Spleen (tissue), 11 donors: ENCODE measurements at regions not wholly inside any gene's neighbourhood (a gene's known extent, or its start where the extent isn't known, plus 50 kb on each side); places are given as distances from the start of the nearest gene placed in this dataset.

ENCODE experiments used
- DNase-seq: peaks from one replicate; pipeline ENCODE4 v3.0.0-alpha.2; 2020
- H3K27ac ChIP-seq, 8 donors: fragments of 200-600 bp; sonication (generic) in 7 of 8; 1 replicate in 4 of 8; 2 replicates in 4 of 8; pipeline versions ENCODE4 v1.5.0 to v1.8.0; 2016 to 2021; ENCODE audit warnings: inconsistent platforms in 4 of 8, mild to moderate bottlenecking in 4 of 8, moderate library complexity in 1 of 8
- H3K27me3 ChIP-seq, 7 donors: fragments of 200-600 bp; sonication (generic) in 6 of 7; replicated peaks in 1 of 7; 1 replicate in 4 of 7; 2 replicates in 3 of 7; pipeline versions ENCODE4 v1.5.0 to v1.8.0; 2016 to 2021; ENCODE audit warnings: inconsistent platforms in 3 of 7, mild to moderate bottlenecking in 1 of 7
- H3K36me3 ChIP-seq, 6 donors: fragments of 200-600 bp; sonication (generic) in 5 of 6; 1 replicate in 4 of 6; 2 replicates in 2 of 6; pipeline versions ENCODE4 v1.5.0 to v1.8.0; 2016 to 2021; ENCODE audit warnings: inconsistent platforms in 2 of 6
- H3K4me1 ChIP-seq, 6 donors: fragments of 200-600 bp; sonication (generic) in 5 of 6; 1 replicate in 3 of 6; 2 replicates in 3 of 6; pipeline versions ENCODE4 v1.5.0 to v1.8.0; 2016 to 2021; ENCODE audit warnings: inconsistent platforms in 3 of 6
- H3K4me3 ChIP-seq, 8 donors: fragments of 200-600 bp; sonication (generic) in 7 of 8; 1 replicate in 4 of 8; 2 replicates in 4 of 8; pipeline versions ENCODE4 v1.5.0 to v1.8.0; 2016 to 2021; ENCODE audit warnings: inconsistent platforms in 4 of 8, mild to moderate bottlenecking in 4 of 8, moderate library complexity in 2 of 8
- H3K9me3 ChIP-seq, 8 donors: fragments of 200-600 bp; sonication (generic) in 7 of 8; 1 replicate in 4 of 8; 2 replicates in 4 of 8; pipeline versions ENCODE4 v1.5.0 to v1.8.0; 2016 to 2021; ENCODE audit warnings: inconsistent platforms in 4 of 8
- POLR2A ChIP-seq, 3 donors: fragments of 450-650 bp; IDR thresholded peaks; one replicate each; pipeline ENCODE4 v1.5.1; 2017; ENCODE audit warnings: antibody characterized with exemption in 3 of 3, mild to moderate bottlenecking in 1 of 3
- POLR2AphosphoS5 ChIP-seq, 3 donors: sonication (generic); formaldehyde crosslinking; IDR thresholded peaks; one replicate each; pipeline ENCODE4 v1.5.1; 2017; ENCODE audit warnings: antibody characterized with exemption in 3 of 3
- WGBS, 5 donors: extraction: QIAGEN DNeasy Blood & Tissue Kit in 3 of 5; methylation state at CpG; one replicate each; pipeline versions ENCODE4 v1.1.5 to v1.1.7; 2013 to 2018; 5-methylcytosine and 5-hydroxymethylcytosine counted together
- intact Hi-C: fragments of 100-400 bp; cut with DNase I; formaldehyde crosslinking; loops from one replicate; pipeline ENCODE4 v1.15.0; 2023; ENCODE audit warnings: low total_unique reads
- TF ChIP-seq, protein P1 (sequence below), 11 experiments: fragments of 200-600 bp in 7 of 11; fragments of 450-650 bp in 4 of 11; sonication (generic) in 4 of 11; IDR thresholded peaks in 8 of 11; conservative IDR thresholded peaks in 3 of 11; 1 replicate in 7 of 11; 2 replicates in 4 of 11; pipeline versions ENCODE4 v1.4.0 to v1.8.0; 2016 to 2021; ENCODE audit warnings: antibody characterized with exemption in 11 of 11, inconsistent platforms in 4 of 11, mild to moderate bottlenecking in 1 of 11
- donor health status: healthy with polysubstance abuse.
- donor health status: DM: no; HTN: no; CAD: no; lungs with moderate emphysema.
- donor health status: DM: no; HTN: no; CAD: no.
- donor health status: Bipolar disorder and iron deficiency.
- donor health status: healthy.
- donor health status: DM: no; HTN: no; CAD: no.
- donor health status: DM: yes; HTN: yes; CAD: no.

DNA sequence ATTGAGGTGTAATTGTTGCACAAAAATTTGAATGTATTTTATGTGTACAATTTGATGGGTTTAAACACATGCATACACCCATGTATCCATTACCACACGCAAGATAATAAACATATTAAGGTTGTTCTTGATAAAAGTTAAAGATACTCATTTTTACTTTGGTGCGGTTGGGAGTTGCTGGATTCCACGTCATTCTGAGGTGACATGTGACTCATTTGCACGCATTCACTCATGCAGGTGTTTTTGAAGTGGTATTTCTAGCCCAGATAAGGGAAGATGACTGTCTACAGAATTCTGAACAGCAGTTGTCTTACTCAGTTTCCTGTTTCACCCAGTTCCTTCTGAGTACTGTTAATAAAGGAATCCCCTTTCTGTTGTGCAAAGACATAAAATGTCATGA lies 142.0 kb downstream of the RTL3 start:
- no peak overlapping the region for H3K4me3 ChIP-seq
- H3K4me1 ChIP-seq: no peaks in the 10 kb centered on the region
- no peaks in the 10 kb centered on the region for H3K36me3 ChIP-seq
- intact Hi-C loops: no loop called here
- DNase-seq: no peak
- H3K9me3 ChIP-seq: no peaks in the 10 kb centered on the region
- no peak for TF ChIP-seq POLR2A (IDR thresholded peaks at IDR 0.05)
- TF ChIP-seq, protein P1, sequence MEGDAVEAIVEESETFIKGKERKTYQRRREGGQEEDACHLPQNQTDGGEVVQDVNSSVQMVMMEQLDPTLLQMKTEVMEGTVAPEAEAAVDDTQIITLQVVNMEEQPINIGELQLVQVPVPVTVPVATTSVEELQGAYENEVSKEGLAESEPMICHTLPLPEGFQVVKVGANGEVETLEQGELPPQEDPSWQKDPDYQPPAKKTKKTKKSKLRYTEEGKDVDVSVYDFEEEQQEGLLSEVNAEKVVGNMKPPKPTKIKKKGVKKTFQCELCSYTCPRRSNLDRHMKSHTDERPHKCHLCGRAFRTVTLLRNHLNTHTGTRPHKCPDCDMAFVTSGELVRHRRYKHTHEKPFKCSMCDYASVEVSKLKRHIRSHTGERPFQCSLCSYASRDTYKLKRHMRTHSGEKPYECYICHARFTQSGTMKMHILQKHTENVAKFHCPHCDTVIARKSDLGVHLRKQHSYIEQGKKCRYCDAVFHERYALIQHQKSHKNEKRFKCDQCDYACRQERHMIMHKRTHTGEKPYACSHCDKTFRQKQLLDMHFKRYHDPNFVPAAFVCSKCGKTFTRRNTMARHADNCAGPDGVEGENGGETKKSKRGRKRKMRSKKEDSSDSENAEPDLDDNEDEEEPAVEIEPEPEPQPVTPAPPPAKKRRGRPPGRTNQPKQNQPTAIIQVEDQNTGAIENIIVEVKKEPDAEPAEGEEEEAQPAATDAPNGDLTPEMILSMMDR (IDR thresholded peaks at IDR 0.05 in 8 of 11, conservative IDR thresholded peaks at IDR 0.05 in 3 of 11): no peak
- no peak for TF ChIP-seq POLR2AphosphoS5 (IDR thresholded peaks at IDR 0.05)
- whole genome bisulfite sequencing, 5 donors: 39 to 54% (median 44%) methylated on average over 4 of the region's 4 CpGs
- H3K27me3 ChIP-seq: no peaks in the 10 kb centered on the region
- H3K27ac ChIP-seq: peak overlapping the region in 1 of 8 donors; percentile 15

DNA sequence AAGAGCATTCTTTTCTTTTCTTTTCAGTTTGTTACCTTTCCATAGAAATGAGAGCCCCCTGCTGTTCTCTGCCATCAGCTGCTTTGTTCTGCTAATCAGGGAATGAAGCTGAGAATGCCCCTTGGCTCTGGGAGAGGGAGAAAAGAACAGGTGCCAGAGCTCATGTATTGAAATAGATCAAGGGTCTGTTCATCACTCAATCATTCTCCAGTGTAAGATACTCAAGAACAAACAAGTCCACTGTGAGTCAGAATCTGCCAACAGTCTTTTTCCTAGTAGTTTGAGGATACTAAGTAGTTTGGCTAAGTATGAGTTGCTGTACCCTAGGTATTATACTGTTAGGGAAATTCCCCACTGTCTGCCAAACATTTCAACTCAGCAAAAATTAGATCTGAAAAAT lies 144.3 kb downstream of the RTL3 start:
- TF ChIP-seq POLR2A (IDR thresholded peaks at IDR 0.05) (no peak), POLR2AphosphoS5 (IDR thresholded peaks at IDR 0.05) (no peak)
- TF ChIP-seq, protein P1 (IDR thresholded peaks at IDR 0.05 in 8 of 11, conservative IDR thresholded peaks at IDR 0.05 in 3 of 11): no peak
- H3K27me3 ChIP-seq: no peaks in the 10 kb centered on the region
- DNase-seq: no peak
- no peak overlapping the region for H3K27ac ChIP-seq
- no peaks in the 10 kb centered on the region for H3K4me1 ChIP-seq
- no peaks in the 10 kb centered on the region for H3K9me3 ChIP-seq
- intact Hi-C loops: no loop called here
- no peaks in the 10 kb centered on the region for H3K36me3 ChIP-seq
- H3K4me3 ChIP-seq: no peak overlapping the region

GRCh38 chrX:78513971-78514738 lies 145.0 kb downstream of the RTL3 start:
- no peak for DNase-seq
- intact Hi-C loops: no loop called here

DNA sequence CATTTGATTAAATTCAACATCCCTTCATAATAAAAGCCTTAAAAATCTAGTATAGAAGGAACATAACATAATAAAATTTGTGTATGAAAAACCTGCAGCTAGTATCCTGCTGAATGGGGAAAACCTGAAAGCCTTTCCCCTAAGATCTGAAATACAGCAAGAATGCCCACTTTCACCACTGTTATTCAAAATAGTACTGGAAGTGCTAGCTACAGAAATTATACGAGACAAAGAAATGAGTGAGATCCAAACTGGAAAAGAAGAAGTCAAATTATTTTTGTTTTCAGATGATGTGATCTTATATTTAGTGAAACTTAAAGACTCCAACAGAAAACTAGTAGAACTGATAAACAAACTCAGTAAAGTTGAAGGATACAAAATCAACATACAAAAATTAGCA lies 152.9 kb downstream of the RTL3 start:
- no peak for DNase-seq
- TF ChIP-seq, protein P1 (IDR thresholded peaks at IDR 0.05 in 8 of 11, conservative IDR thresholded peaks at IDR 0.05 in 3 of 11): no peak
- TF ChIP-seq POLR2A (IDR thresholded peaks at IDR 0.05): no peak
- TF ChIP-seq POLR2AphosphoS5 (IDR thresholded peaks at IDR 0.05): no peak
- WGBS, 5 donors: 59 to 80% (median 70%) methylated on average over 1 of the region's 1 CpG
- Histone ChIP-seq H3K36me3 (no peaks in the 10 kb centered on the region), H3K4me1 (no peaks in the 10 kb centered on the region), H3K9me3 (peaks cover 0 to 11% (median 0%) of the 10 kb centered on the region in 8 donors), H3K27ac (no peak overlapping the region), H3K27me3 (peaks cover 0 to 3% (median 0%) of the 10 kb centered on the region in 7 donors), H3K4me3 (no peak overlapping the region)
- intact Hi-C loops: no loop called here

More at GRCh38 chrX:78513971-78514738, 145.0 kb downstream of the RTL3 start:
- Histone ChIP-seq H3K9me3 (peaks cover 0 to under 1% (median 0%) of the 10 kb centered on the region in 8 donors), H3K4me3 (no peak overlapping the region), H3K27ac (no peak overlapping the region), H3K4me1 (no peaks in the 10 kb centered on the region), H3K27me3 (peaks cover 0 to 3% (median 0%) of the 10 kb centered on the region in 7 donors), H3K36me3 (no peaks in the 10 kb centered on the region)
- WGBS, 5 donors: 55 to 81% (median 67%) methylated on average over 5 of the region's 5 CpGs
- TF ChIP-seq POLR2A (IDR thresholded peaks at IDR 0.05) (no peak), POLR2AphosphoS5 (IDR thresholded peaks at IDR 0.05) (no peak)
- TF ChIP-seq, protein P1 (IDR thresholded peaks at IDR 0.05 in 8 of 11, conservative IDR thresholded peaks at IDR 0.05 in 3 of 11): no peak
